Stimulated activated naive CD8-positive, alpha-beta T cell treated with anti-CD3 and anti-CD28 coated beads, Interleukin-15, Interleukin-2, amounts not matched to agents 100 U/mL and 50 U/mL, for 24 hours (primary cell): ENCODE measurements at regions not wholly inside any gene's neighbourhood (a gene's known extent, or its start where the extent isn't known, plus 50 kb on each side); places are given as distances from the start of the nearest gene placed in this dataset.
A peak's percentile ranks its signal among the peaks of the same experiment; 100 is the strongest.

Experiments used
- ATAC-seq: fragments of 150-1000 bp; cut with Tn5 transposase; one replicate; pipeline ENCODE4 v1.10.0; 2021
- DNase-seq: peaks from one replicate; pipeline ENCODE4 v3.0.0; 2021

DNA sequence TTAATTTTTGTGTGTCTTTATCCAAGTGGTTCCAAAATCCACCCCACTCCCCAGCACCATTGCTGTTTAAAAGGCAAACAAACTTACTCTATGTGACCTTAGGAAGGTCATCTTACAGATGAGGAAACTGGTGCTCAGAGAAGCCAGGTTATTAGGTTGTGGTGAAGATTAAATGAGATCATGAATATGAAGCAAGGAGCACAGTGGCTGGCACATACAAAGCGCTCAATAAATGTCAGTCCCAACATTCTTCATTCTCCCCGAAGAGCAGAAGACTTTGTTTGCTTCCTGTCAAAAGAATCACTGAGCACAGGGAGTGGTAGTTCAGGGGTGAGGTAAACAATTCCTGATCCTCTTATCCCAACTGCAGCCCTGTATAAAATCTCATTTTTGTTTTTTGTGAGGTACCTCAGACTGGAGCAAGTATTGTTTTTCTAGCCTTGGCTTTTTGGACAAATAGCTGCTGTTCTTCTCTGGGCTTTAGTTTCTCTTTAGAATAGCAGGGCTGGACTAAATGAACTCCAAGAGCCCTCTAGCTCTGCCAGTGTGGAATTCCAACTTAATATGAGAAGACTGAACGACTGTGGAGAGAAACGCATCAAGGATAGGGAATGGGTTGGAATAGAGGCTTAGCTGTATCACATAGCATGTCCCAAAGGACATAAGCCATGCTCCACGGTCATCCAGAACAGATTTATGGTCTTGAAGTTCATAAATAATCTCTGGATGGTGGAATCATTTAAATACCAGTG is 455.3 kb upstream of the USP24 start:
- DNase-seq = no peak
- no peak for ATAC-seq

GRCh38 chr1:55669293-55669692 is 454.1 kb upstream of the USP24 start:
- ATAC-seq (no peak), DNase-seq (no peak)

GRCh38 chr1:55662875-55663274 is 447.7 kb upstream of the USP24 start:
- no peak for ATAC-seq
- no peak for DNase-seq

GRCh38 chr1:55658917-55659316 is 443.8 kb upstream of the USP24 start:
- ATAC-seq (no peak), DNase-seq (no peak)

DNA sequence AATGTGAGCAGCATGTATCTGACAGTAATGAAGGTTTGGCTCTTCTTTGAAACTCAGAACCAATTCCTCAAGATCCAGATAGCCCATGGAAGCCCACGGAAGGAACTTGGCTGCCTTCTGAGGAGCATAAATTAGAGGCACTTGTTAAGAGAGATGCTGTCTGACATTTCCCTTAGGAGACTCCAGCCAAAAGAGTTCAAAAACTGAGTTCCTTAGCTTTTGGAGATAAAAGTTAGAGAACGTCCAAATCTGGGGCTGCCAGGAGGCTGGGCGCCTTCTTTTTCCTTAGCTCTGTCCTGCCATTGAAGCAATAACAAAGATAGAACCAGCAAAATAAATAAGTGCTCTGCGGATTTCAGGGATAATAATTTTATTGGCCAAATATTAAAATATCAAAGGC is 439.6 kb upstream of the USP24 start:
- ATAC-seq (no peak), DNase-seq (no peak)

DNA sequence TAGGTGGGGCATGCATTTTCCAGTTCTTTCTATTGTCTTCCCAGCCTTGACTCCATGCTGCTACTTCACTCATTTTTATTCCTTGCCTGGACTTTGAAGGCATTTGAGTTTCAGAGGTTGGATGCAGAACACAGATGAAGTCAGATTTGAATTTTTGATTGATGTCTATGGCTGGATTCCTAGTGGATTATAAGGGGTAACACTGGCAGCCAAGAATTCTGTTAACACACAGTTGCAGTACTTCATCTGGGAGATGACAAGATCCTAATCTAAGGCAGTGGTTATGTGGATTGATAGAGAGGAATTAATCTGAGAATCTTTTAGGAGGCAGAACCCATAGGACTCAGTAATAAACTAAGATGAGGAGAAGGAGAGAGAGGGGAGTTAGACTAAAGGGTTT is 439.0 kb upstream of the USP24 start:
- DNase-seq (no peak), ATAC-seq (no peak)

- no peak for ATAC-seq
- no peak for DNase-seq
These were observed 435.3 kb upstream of the USP24 start for GRCh38 chr1:55650444-55650843.

DNA sequence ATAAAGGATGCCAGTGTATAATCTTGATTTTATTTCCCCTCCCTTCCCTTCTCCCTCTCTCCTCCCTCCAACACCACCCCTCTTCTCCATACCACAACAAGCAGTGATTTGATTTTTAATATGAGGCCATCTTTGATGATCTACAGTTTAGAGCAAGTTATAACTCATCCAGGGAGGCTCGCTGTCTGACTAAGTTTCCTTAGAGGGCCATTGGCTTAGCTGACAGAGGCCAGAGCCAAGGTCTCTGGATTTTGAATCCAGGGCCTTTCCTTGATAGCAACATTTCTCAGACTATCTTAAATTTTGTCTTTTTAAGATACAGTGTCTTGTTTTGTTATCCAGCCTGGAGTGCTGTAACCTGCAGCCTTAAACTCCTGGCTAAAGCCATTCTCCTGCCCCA is 431.0 kb upstream of the USP24 start:
- no peak for DNase-seq

GRCh38 chr1:55645270-55645669 is 430.1 kb upstream of the USP24 start:
- DNase-seq = no peak
- ATAC-seq = no peak

More for the DNA sequence above, 431.0 kb upstream of the USP24 start:
- ATAC-seq = no peak

DNA sequence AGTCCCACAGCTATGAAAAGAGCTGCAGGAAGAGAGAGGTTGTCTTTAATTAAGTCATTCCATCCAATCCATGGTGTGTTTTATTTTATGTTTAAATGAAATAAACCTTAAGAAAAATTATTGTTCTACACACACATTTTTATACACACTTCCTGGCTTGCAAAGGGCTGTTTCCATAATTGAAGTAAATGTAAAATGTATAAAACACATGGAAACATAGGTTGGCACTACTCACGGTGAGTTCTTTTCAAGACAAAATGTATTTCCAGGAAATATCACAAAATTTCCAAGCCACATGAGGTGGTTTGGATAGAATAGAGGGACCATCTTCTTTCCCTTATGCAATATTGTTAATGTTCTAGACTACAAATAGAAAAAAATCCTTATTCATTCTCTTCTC is 426.8 kb upstream of the USP24 start:
- ATAC-seq (no peak), DNase-seq (no peak)

DNA sequence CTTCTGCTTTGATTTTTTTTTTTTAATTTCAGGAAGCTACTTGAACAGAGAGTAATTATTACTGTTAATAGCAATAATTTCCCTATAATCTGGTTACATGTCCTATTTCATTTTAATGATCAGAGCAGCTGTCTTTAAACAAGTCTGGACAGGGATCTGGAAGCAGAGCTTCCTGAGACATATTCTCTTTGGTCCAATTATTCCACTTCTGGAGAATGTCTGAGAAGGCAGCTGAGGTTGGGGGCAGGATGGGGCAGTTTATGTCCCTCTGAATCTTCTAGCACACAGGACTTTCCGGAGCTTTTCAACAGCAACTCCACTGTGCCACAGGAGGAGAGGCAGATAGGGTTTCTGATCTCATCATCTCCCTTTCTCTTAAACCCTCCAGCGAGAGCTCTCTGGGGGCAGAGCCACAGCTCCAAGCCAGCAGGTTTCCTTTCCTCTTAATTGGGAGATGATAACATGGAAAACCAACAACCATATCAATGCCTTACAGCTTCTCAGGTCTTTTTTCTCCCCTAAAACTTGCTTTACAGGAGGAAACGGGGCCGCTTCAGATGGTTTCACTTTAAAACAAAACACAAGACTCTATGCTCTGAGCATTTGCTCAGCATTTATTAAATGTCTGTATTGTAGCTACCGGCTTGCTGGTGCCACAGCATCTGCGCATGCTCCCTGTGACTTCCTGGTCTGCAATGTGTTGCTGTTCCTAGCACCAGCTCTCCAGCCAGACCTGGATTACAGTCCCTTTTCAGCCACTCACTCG is 425.7 kb upstream of the USP24 start:
- ATAC-seq (no peak), DNase-seq (peak; percentile 32)

DNA sequence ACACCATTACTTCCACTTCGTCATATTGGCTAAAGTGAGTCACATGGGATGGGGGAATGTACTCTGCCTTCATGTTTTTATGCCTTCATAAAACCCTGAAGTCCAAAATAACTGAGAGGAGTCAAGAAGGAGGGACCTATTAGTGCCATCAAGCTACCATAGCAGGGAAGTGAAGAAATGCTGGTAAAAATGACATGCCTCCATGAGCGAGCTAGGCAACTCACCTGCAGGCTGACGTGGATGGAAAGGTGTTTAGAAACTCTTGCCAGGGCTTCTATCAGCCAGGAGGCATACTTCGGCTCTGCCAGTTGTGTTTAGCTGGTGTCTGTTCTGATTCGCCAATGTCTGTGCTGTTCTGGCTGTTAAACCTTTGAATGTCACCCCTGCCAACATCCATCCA is 424.4 kb upstream of the USP24 start:
- ATAC-seq = no peak
- DNase-seq = no peak

DNA sequence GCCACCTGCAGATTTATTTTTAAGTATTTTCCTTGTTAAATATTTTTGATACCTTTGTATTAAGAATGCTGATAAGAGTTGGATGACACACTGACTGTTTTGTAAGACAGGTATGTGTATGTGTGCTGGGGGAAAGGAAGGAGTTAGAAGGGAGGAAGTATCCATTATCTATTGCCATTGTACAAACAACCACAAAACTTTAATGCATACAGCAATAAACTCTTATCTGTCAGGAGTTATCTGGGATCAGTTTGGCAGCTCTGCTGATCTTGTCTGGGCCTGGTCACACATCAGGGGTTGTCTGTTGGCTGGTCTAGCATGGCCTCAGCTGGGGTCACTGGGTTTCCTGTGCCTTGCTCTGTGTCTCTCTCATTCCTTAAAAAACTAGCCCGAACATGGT is 423.9 kb upstream of the USP24 start:
- DNase-seq (no peak), ATAC-seq (no peak)

- no peak for ATAC-seq
- DNase-seq = no peak
These were observed 421.5 kb upstream of the USP24 start for GRCh38 chr1:55636696-55637095.

- ATAC-seq = no peak
- DNase-seq = no peak
These were observed 420.7 kb upstream of the USP24 start for GRCh38 chr1:55635856-55636255.

- no peak for DNase-seq
- ATAC-seq = no peak
These were observed 419.4 kb upstream of the USP24 start for GRCh38 chr1:55634516-55634915.

DNA sequence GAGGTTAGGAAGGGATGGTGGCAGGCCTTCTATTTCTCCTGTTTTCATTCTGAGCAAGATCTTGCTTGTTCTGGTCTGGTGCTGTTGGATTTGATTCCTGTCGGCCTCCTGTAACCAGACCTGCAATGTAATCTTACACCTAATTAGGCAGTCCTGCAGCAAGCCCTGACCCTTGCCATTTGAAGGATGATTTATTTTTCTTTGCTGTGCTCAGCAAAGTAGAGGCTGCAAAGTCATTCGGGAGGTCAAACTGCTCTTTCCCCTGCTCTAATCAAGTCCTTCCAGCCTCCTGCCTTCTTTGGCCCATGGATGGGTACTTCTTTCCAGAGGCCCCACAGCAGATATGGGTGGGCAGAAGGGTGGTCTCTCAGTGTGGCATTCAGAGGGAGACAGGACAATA is 417.7 kb upstream of the USP24 start:
- DNase-seq = no peak
- no peak for ATAC-seq

DNA sequence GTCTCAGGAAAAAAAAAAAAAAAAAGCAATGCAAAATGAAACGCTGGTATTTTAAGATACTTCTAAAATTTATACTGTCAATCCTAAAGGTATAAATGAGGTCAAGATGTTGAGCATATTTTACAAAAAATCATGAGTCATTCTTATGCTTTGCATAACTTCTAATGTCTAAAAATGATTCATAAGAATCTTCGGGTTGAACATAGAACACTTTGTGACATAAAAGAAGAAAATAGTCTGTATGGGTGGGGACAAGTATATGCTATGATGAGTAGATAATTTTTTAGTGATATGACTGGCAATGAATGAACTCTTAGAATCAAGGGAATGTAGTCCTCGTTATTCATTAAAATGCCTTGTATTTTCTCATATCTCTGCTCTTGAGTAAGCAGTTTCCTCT is 416.9 kb upstream of the USP24 start:
- ATAC-seq (no peak), DNase-seq (no peak)

- DNase-seq = no peak
- no peak for ATAC-seq
These were observed 416.3 kb upstream of the USP24 start for GRCh38 chr1:55631509-55631908.

- DNase-seq (no peak), ATAC-seq (no peak)
These were observed 411.2 kb upstream of the USP24 start for GRCh38 chr1:55626326-55626725.

- ATAC-seq (no peak), DNase-seq (no peak)
These were observed 409.6 kb upstream of the USP24 start for GRCh38 chr1:55624766-55625165.

GRCh38 chr1:55623311-55623710 is 408.1 kb upstream of the USP24 start:
- DNase-seq (no peak), ATAC-seq (no peak)

DNA sequence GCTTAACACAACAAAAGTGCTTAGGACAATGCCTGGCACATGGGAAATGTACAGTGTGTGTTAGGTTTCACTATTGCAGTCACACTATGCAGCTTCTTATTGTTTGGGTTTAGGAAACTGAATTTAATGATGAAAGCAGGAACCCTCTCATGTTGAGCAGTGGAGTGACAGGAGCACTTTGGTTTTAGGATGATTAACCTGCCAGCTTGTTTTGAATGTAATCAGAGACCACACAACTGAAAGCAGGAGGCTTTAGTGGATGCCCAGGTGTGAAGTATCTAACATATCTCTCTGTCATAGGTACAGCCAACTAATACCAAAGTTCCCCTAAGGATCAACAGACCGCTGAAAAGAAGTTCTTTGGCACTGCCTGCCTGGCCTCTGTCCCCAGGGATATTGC is 406.9 kb upstream of the USP24 start:
- no peak for ATAC-seq
- no peak for DNase-seq

- no peak for ATAC-seq
These were observed 403.0 kb upstream of the USP24 start for GRCh38 chr1:55618199-55618598.

More at GRCh38 chr1:55618199-55618598, 403.0 kb upstream of the USP24 start:
- DNase-seq = no peak
